RWPE1 (cell line): ENCODE measurements at regions not wholly inside any gene's neighbourhood (a gene's known extent, or its start where the extent isn't known, plus 50 kb on each side); places are given as distances from the start of the nearest gene placed in this dataset.

Experiments used
- CTCF ChIA-PET: fragments of 350-600 bp; sonication (Branson Sonifier 250); formaldehyde crosslinking; extraction: SDS; loops from one replicate; lab custom pipeline; 2021; lab: Yijun Ruan, JAX
- POLR2A ChIA-PET: fragments of 400-600 bp; formaldehyde crosslinking; extraction: SDS; loops from one replicate; lab custom pipeline; 2020; ENCODE audit warnings: antibody characterized with exemption; ENCODE audit not compliant: low non-redundant PET; lab: Yijun Ruan, JAX
- DNase-seq: peaks from one replicate; pipeline ENCODE4 v3.0.0; 2012; ENCODE audit warnings: low spot score
- H3K27ac ChIP-seq: fragments of 450-650 bp; 2 replicates; pipeline ENCODE4 v1.5.1; 2017
- CTCF ChIP-seq: fragments of 450-650 bp; conservative IDR thresholded peaks from 2 replicates; pipeline ENCODE4 v1.5.1; 2017; ENCODE audit warnings: low read depth, mild to moderate bottlenecking

- ChIA-PET CTCF (no interaction called here), POLR2A (no interaction called here)
- TF ChIP-seq CTCF, result no peak
- H3K27ac ChIP-seq, result no peak overlapping the region
- no peak for DNase-seq
These were observed 228.0 kb downstream of the CYP26B1 start for GRCh38 chr2:71919708-71920107.

DNA sequence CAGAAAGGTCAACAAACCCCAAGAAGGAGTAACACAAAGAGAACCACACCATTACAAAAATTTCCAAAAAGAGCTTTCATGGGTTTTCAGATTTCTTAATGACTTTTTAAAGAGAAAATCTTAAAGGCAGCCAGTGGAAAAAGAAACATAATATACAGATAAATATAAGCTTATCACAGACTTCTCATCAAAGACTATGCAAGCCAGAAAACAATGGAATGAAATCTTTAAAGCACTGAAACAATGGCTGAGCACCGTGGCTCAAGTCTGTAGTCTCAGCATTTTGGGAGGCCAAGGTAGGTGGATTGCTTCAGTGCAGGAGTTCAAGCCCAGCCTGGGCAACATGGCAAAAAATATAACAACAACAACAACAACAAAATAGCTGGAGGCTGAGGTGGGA, 237.4 kb downstream of the CYP26B1 start:
- ChIA-PET CTCF (interaction anchor here (2.3 kb wide), 1 partner anchor 14 kb away, joined by 9 read pairs; no protein-coding TSS in a partner anchor), POLR2A (no interaction called here)
- H3K27ac ChIP-seq, result no peak overlapping the region
- no peak for TF ChIP-seq CTCF
- no peak for DNase-seq

DNA sequence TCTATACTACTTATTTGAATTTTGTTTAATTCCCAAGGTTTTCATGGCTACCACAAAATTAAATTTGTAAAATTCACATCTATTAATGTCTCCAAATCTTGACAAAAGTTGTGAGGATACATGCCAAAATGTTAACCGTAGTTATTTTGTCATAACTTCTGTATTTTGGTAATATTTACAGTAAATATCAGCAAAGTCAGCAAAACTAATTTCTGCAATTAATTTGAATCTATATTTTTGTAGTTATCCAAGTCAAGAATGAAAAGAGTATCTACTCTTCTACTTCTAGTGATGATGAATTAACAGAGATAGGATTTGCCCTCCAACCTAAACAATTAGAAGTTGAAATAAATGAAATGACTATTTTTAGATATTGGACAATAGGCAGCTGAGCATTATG, 238.9 kb downstream of the CYP26B1 start:
- CTCF ChIA-PET, result interaction anchor here (2.3 kb wide), 1 partner anchor 15 kb away, joined by 9 read pairs; no protein-coding TSS in a partner anchor
- no peak overlapping the region for H3K27ac ChIP-seq
- TF ChIP-seq CTCF, result no peak
- POLR2A ChIA-PET, result no interaction called here
- DNase-seq, result no peak

DNA sequence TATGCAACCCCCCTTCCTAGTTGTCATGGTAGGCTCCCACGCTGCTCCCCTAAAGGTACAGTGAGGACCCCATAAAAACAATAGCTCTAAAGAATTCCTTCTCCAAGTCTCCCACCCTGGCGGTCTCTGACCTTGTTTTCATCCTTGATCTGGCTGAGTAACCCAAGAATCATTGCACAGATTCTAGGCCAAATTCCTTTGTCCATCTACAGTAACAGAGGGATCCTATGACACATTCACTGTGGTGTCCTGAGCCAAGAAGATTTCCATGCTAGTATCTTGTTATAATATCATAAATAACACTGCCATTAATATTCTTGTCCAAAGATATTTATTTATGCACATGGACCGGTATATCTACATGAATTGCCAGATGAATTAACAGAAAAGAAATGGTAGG, 240.2 kb downstream of the CYP26B1 start:
- no peak for DNase-seq
- POLR2A ChIA-PET, result no interaction called here
- no peak overlapping the region for H3K27ac ChIP-seq
- CTCF ChIA-PET, result no interaction called here
- TF ChIP-seq CTCF, result no peak

- TF ChIP-seq CTCF, result no peak
- ChIA-PET POLR2A (no interaction called here), CTCF (no interaction called here)
- no peak for DNase-seq
- no peak overlapping the region for H3K27ac ChIP-seq
These were observed 241.2 kb downstream of the CYP26B1 start for GRCh38 chr2:71906357-71906973.

DNA sequence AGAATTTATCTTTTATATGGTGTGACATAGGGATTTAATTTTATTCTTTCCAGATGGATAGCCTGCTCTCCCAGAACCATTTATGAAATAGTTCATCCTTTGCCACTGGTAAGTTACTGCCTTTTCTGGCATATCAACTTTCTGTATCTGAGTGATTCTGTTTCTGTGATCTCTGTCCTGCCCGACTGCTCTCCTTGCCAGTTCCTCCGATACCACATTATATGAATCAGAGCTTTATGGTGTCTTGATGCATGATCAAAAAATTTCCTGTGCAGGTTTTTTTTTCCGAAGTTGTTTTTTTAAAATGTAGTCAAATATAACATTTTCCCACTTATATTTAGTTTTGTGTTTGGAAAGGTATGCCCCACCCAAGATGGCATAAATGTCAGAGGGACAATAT, 242.5 kb downstream of the CYP26B1 start:
- no peak overlapping the region for H3K27ac ChIP-seq
- no peak for DNase-seq
- ChIA-PET CTCF (interaction anchor here (0.6 to 0.7 kb wide), 3 partner anchors 101 to 315 kb away, joined by 3 to 5 read pairs (median 3); no protein-coding TSS in a partner anchor), POLR2A (no interaction called here)
- no peak for TF ChIP-seq CTCF
